Fibroblast of lung (primary cell): ENCODE measurements at regions not wholly inside any gene's neighbourhood (a gene's known extent, or its start where the extent isn't known, plus 50 kb on each side); places are given as distances from the start of the nearest gene placed in this dataset.

Source experiments
- DNase-seq, 2 donors: peaks; one replicate each; pipeline versions ENCODE4 v3.0.0 to v3.0.0-alpha.2; 2010; ENCODE audit warnings: low read depth in 2 of 2
- H2AFZ ChIP-seq: 2 replicates; pipeline ENCODE4 v1.5.1; 2012; ENCODE audit warnings: low read length, control low read depth, inconsistent platforms
- H3K27ac ChIP-seq: 2 replicates; pipeline ENCODE4 v1.5.1; 2011; ENCODE audit warnings: low read length, control low read depth; ENCODE audit not compliant: insufficient read depth
- H3K27me3 ChIP-seq: 2 replicates; pipeline ENCODE4 v1.5.1; 2011; ENCODE audit warnings: mild to moderate bottlenecking, low read length; ENCODE audit not compliant: control insufficient read depth, insufficient read depth
- H3K36me3 ChIP-seq: 2 replicates; pipeline ENCODE4 v1.5.1; 2011; ENCODE audit warnings: low read length; ENCODE audit not compliant: control insufficient read depth, insufficient read depth
- H3K4me1 ChIP-seq: 2 replicates; pipeline ENCODE4 v1.5.1; 2011; ENCODE audit warnings: low read length; ENCODE audit not compliant: control insufficient read depth, insufficient read depth; ENCODE audit errors: extremely low read depth
- H3K4me2 ChIP-seq: 2 replicates; pipeline ENCODE4 v1.5.1; 2011; ENCODE audit warnings: low read length, control low read depth; ENCODE audit not compliant: insufficient read depth; ENCODE audit errors: extremely low read depth
- H3K4me3 ChIP-seq, 4 experiments: fragments of 200-600 bp in 1 of 4; sonication (generic) in 1 of 4; replicated peaks in 1 of 4; 2 replicates each; pipeline ENCODE4 v1.5.1; 2011 to 2016; ENCODE audit warnings: low read length in 4 of 4, low read depth in 3 of 4, mild to moderate bottlenecking in 3 of 4, control low read depth in 2 of 4, inconsistent platforms in 1 of 4, mixed read lengths in 1 of 4; ENCODE audit not compliant: insufficient read depth in 1 of 4; ENCODE audit errors: control extremely low read depth in 1 of 4
- H3K79me2 ChIP-seq: 2 replicates; pipeline ENCODE4 v1.5.1; 2012; ENCODE audit warnings: mild to moderate bottlenecking, low read length, inconsistent platforms; ENCODE audit not compliant: control insufficient read depth, insufficient read depth
- H3K9ac ChIP-seq: 2 replicates; pipeline ENCODE4 v1.5.1; 2011; ENCODE audit warnings: mild to moderate bottlenecking, low read length, control low read depth; ENCODE audit not compliant: insufficient read depth
- H3K9me3 ChIP-seq: 2 replicates; pipeline ENCODE4 v1.5.1; 2012; ENCODE audit warnings: low read depth, low read length; ENCODE audit not compliant: control insufficient read depth, insufficient read depth
- H4K20me1 ChIP-seq: 2 replicates; pipeline ENCODE4 v1.5.1; 2011; ENCODE audit warnings: low read length; ENCODE audit not compliant: control insufficient read depth, insufficient read depth; ENCODE audit errors: extremely low read depth
- EZH2 ChIP-seq: IDR thresholded peaks from 2 replicates; pipeline ENCODE4 v1.5.1; 2012; ENCODE audit warnings: low read length, control low read depth, mild to moderate bottlenecking; ENCODE audit errors: missing control alignments
- TF ChIP-seq, protein P1 (sequence below), 2 donors: IDR thresholded peaks in 1 of 2; conservative IDR thresholded peaks in 1 of 2; 1 replicate in 1 of 2; 2 replicates in 1 of 2; pipeline ENCODE4 v1.5.1; 2011 to 2012; ENCODE audit warnings: low read length in 2 of 2, control low read depth in 1 of 2, inconsistent platforms in 1 of 2, low read depth in 1 of 2, mild to moderate bottlenecking in 1 of 2

DNA sequence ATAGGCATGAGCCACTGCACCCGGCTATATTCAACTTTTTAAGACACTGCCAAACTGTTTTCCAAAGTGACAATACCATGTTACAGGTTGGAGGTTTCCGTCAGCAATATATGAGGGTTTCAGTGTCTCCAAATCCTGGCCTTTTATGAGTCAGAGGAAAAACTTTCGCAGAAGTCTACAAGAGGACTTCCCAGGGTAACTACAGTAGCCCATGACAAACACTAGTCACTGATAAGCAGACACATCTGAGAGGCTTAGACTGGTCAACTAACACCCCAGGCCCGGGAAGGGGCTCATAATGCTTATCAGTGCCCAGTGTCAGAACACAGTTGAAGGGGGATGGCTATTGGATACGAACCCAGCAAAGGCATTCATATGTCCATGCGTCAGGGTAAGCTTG lies 85.4 kb downstream of the SOX4 start:
- no peaks in the 10 kb centered on the region for H3K79me2 ChIP-seq
- TF ChIP-seq, protein P1, sequence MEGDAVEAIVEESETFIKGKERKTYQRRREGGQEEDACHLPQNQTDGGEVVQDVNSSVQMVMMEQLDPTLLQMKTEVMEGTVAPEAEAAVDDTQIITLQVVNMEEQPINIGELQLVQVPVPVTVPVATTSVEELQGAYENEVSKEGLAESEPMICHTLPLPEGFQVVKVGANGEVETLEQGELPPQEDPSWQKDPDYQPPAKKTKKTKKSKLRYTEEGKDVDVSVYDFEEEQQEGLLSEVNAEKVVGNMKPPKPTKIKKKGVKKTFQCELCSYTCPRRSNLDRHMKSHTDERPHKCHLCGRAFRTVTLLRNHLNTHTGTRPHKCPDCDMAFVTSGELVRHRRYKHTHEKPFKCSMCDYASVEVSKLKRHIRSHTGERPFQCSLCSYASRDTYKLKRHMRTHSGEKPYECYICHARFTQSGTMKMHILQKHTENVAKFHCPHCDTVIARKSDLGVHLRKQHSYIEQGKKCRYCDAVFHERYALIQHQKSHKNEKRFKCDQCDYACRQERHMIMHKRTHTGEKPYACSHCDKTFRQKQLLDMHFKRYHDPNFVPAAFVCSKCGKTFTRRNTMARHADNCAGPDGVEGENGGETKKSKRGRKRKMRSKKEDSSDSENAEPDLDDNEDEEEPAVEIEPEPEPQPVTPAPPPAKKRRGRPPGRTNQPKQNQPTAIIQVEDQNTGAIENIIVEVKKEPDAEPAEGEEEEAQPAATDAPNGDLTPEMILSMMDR (conservative IDR thresholded peaks at IDR 0.05 in 1 of 2, IDR thresholded peaks at IDR 0.05 in 1 of 2; ENCODE audit: low read depth in 1 of 2, low read length in 2 of 2): no peak
- TF ChIP-seq EZH2: no peak
- peak; percentile 18 to 95 for DNase-seq
- H3K9ac ChIP-seq: no peak overlapping the region
- no peak overlapping the region for H3K4me3 ChIP-seq
- no peak overlapping the region for H3K4me2 ChIP-seq
- no peaks in the 10 kb centered on the region for H3K4me1 ChIP-seq
- no peaks in the 10 kb centered on the region for H3K9me3 ChIP-seq
- no peak overlapping the region for H3K27ac ChIP-seq
- no peaks in the 10 kb centered on the region for H4K20me1 ChIP-seq
- H3K27me3 ChIP-seq: no peaks in the 10 kb centered on the region
- H2AFZ ChIP-seq: no peak overlapping the region
- H3K36me3 ChIP-seq: no peaks in the 10 kb centered on the region

DNA sequence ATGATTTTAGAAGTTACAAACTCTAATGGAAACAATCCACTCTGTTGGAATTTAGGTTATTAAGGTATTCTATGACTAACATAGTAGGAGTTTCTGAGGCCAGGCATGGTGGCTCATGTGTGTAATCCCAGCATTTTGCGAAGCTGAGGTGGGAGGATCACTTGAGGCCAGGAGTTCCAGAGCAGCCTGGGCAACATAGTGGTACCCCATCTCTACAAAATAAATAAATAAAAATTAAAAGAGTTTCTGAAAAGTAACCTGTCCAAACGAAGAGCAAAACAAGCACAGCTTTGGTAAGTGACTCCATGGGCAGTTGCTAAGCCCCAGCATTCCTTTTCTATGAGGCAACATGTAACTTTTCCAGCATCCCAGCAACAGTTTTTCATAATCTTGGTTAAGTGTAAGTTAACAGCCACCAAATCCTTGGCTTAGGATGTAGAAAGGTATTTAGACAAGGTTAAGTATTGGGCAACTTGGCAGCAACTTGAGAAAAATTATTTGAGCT lies 86.3 kb downstream of the SOX4 start:
- no peak for TF ChIP-seq EZH2
- TF ChIP-seq, protein P1 (conservative IDR thresholded peaks at IDR 0.05 in 1 of 2, IDR thresholded peaks at IDR 0.05 in 1 of 2; ENCODE audit: low read depth in 1 of 2, low read length in 2 of 2): no peak
- Histone ChIP-seq H3K27ac (no peak overlapping the region), H3K4me1 (no peaks in the 10 kb centered on the region), H3K9me3 (no peaks in the 10 kb centered on the region), H3K9ac (no peak overlapping the region), H3K27me3 (no peaks in the 10 kb centered on the region), H3K36me3 (no peaks in the 10 kb centered on the region), H2AFZ (no peak overlapping the region), H4K20me1 (no peaks in the 10 kb centered on the region), H3K79me2 (no peaks in the 10 kb centered on the region), H3K4me3 (no peak overlapping the region), H3K4me2 (peak overlapping the region; percentile 25)
- DNase-seq: peak; percentile 72 to 97

DNA sequence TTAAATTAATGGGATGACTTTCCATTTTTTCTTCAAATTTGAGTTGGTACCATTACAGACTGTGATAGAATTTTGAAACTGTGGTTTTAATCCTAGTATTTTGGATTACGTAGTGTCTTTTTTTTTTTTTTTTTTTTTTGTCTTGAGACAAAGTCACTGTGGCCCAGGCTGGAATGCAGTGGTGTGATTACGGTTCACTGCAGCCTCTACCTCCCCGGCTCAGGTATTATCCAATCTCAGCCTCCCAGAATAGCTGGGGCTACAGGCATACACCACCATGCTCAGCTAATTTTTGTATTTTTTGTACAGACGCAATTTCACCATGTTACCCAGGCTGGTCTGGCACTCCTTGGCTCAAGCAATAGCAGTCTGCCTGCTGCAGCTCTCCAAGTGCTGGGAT lies 87.1 kb downstream of the SOX4 start:
- Histone ChIP-seq H3K27me3 (no peaks in the 10 kb centered on the region), H4K20me1 (no peaks in the 10 kb centered on the region), H3K36me3 (no peaks in the 10 kb centered on the region), H3K79me2 (no peaks in the 10 kb centered on the region), H2AFZ (no peak overlapping the region), H3K4me1 (no peaks in the 10 kb centered on the region), H3K4me3 (no peak overlapping the region), H3K27ac (no peak overlapping the region), H3K4me2 (no peak overlapping the region), H3K9ac (no peak overlapping the region), H3K9me3 (no peaks in the 10 kb centered on the region)
- TF ChIP-seq, protein P1 (conservative IDR thresholded peaks at IDR 0.05 in 1 of 2, IDR thresholded peaks at IDR 0.05 in 1 of 2; ENCODE audit: low read depth in 1 of 2, low read length in 2 of 2): no peak
- TF ChIP-seq EZH2: no peak
- DNase-seq: peak in 1 of 2 donors; percentile 76
